Fibroblast of gingiva (primary cell): ENCODE measurements at regions not wholly inside any gene's neighbourhood (a gene's known extent, or its start where the extent isn't known, plus 50 kb on each side); places are given as distances from the start of the nearest gene placed in this dataset.

Experiments used
- DNase-seq: peaks from one replicate; pipeline ENCODE4 v3.0.0-alpha.2; 2011; ENCODE audit warnings: low read depth

DNA sequence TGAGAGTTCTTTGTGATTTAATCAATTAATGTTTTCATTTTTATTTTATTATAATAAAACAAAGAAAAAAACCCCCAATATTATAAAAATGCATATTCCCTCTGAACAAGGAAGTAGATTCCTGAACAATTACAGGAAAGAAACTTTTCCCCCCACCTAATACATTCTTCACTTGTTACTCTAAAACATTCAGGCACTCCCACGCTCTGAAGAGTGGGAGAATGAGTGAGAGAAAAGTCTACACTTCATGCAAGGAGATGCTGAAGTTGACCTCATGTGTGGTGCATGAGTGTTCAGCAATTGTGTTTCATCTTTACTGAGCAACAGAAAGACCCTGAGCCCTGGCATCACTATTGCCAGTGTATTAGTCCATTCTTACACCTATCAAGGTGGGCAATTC is 244.2 kb upstream of the IGFBP3 start:
- no peak for DNase-seq

DNA sequence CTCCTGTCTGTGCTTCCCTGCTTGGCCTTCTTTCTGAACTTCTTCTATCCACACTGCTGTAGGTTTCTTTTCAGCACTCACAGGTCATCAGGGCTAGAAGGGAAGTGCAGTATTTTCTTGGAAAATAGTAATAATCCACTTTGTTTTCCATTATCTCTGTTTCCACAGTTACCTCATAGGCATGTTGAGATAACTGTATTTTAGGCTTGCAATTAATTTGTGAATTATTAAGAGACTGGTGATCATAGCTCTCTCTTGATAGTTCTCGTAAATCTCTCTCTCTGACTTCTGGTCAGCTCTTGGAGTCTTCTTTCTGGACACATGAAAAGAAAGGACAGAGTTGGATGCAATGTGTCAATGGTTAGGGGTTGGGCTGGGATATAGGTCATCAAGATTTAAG is 243.6 kb upstream of the IGFBP3 start:
- no peak for DNase-seq

DNA sequence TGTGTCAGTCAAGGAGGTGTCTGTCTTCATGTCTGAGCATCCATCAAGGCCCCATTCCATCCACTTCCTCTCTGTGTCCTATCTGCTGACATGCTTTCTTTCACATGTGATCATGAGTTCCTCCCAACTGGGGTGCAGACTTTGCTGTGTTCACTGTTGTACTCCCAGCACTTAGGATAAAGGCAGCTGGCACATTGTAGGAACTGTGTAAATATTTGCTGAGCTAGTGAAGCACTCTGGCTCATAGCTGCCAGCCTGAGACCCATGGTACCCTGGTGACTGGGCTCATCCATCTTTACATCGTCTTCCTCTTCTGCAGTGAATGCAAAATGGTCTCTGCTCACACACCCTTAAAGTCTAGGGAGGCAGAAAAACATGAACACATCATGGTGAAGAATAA is 242.2 kb upstream of the IGFBP3 start:
- no peak for DNase-seq

DNA sequence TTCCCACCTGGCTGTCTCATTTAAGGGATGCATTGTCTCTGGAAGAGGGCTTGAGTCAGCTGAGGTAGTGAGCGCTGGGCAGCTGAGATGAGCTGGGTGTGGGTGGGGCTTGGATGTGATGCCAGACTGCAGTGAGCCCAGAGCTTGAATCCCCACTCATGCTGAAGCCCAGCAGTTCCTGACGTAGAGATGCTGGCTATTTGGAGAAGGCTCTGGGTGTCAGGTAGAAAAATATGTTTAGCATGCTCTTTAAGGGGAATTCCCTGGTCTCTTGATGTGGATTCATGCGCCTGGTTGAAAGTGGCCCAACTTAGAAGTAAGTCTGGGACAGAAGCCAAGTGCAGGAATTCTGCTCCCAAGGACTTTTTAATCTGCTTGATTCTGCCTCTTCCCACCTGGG is 241.5 kb upstream of the IGFBP3 start:
- DNase-seq, result no peak

DNA sequence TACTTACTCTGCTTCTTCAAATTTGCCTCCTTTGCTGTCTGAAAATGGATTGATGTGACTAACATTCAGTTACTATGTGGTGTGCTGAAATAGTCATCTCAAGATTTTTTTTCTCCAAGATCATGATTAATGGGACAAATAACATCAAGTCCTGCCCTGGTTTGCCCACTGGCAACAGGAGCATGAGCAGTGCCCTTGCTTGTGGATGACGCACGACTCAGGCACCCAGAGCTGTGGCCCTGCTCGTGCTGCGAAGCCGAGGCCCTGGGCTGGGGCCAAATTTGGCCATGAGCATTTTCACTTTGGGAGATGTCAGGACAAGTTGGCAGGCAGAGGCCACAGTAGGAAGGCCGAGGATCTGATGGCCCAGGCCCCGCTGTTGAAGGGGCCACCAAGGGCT is 239.8 kb upstream of the IGFBP3 start:
- DNase-seq, result no peak

DNA sequence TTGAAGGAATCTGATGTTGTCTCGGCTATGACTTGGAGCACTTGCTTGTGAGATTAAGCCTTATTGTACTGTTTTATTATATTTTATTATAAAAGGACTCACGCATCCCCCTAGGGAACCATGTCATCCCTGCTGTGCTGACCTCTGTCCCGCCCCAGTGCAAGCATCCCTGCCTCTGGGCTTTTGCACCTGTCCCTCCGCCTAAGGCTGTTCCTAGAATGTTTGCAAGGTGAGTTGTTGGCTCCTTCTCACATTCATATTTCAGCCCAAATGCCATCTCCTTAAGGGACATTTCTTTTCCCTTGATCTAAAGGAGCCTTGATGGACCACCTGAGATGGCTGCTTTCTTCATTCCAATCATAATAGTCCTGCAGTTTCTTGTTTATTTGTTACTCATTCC is 236.9 kb upstream of the IGFBP3 start:
- DNase-seq, result no peak

DNA sequence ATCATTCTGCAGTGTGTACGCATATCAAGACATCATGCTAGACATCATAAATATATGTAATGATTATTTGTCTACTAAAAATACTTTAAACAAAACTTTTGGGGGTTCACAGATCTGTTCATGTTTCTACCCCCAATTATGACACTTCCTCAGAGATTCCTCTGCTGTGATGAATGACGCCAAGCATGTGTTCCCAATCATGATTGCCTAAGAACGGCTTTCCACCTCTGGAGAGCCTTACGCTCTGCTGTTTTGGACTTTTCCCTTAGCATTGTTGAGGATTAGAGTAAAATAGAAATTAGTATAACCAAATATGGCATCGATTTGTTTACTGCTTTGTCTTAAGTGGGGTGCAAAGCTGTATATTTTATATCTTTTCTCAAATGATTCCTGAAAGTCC is 236.3 kb upstream of the IGFBP3 start:
- DNase-seq, result peak; percentile 66

DNA sequence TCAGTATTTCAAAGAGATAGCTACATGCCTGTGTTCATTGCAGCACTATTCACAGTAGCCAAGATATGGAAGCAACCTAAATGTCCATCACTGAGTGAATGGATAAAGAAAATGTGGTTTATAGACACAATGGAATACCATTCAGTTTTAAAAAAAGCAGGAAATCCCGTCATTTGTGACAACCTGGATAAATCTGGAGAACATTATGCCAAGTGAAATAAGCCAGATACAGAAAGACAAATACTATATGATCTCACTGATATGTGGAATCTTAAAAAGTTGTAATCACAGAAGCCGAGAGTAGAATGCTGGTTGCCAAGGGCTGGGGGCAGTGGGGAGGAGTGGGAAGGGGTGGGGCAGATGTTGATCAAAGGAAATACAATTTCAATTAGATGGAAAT is 235.8 kb upstream of the IGFBP3 start:
- no peak for DNase-seq

DNA sequence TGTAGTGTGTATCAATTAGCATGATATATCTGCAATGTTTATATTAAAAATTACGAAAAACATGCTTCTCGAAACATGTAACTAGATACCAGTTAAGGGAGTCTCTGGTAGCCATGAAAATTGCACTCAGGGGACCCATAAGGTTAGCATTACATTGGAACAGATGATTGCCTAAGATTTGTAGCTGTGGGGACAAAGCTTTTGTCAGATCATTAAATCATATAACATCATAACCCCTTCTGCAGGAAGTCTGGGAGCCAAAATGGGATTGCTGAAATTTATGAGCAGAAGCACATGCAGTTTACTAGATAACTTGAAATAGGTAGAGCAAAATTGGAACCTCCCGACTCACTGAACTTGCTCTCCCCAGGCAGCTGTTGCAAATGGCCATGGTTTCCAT is 235.0 kb upstream of the IGFBP3 start:
- peak; percentile 50 for DNase-seq

DNA sequence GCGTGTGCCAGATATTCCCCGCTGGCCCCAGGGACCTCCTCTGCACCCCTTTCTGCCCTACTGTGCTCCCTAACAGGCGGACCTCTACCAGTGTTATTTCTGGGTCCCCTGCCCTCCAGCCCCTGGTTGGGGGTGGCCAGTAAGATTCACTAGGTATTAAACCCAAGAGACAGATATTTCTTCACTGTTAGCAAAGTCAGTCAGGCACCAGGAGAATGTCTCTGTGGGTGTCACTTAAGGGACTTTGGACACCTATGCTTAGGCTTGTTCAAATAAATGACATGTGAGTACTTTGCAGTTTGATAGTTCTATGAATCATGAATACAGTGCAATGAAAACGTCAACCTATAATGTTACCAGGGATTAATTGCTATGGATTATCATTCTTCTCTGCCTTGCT is 234.3 kb upstream of the IGFBP3 start:
- DNase-seq, result no peak

DNA sequence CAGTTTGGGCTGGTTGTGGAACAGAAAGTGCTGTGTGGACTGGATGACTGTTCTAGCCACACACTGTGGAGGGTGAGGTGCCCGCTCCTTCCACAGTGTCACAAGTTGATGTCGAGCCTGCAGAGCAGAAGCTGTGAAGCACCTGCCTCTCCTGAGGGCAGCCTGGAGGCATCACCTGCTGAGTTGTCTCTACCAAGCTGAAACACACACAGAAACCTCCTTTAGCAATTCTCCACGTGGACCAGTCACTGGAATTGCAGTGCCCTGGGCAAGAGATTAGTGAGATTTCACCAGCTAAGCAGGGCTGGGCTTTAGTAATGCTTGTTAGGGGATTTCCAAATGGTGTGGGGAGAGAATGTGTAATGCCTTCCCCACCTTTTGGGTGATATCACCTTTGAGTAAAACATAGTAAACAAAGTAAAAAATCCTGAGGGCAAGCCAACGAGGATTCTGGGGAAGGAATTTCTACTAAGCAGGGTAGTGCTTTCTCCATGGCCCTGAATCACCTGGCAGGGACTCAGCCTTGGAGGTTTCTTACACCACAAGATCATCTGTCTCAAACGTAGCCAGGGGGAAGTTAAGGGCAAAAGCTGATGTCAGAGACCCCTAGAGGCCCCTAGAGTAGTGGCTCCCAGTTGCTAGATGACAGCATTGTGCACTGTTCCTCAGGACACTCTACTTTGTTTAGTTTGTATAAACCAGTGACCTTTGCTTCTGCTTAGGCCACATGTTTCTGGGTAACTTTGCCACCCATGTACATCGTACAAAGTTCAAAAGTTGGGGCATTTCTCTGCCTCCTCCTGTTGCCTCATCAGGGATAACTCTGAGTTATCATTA is 233.1 kb upstream of the IGFBP3 start:
- no peak for DNase-seq

DNA sequence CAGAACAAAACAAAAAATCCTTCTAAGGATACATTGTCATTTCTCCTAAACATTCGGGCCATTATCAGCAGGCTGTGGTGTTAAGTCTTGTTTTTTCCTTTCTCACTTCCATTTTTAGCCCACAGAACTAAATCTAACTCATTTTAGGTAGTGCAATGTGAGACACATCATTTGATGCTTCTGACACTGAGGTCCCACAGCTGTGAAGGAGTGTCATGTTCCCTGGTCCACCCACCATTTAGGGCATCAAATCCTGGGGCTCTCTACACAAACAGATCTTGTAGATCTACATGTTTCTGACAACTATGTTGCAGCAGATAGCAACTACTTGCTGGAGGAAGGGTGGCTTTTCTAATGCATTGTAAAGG is 232.5 kb upstream of the IGFBP3 start:
- DNase-seq, result no peak

DNA sequence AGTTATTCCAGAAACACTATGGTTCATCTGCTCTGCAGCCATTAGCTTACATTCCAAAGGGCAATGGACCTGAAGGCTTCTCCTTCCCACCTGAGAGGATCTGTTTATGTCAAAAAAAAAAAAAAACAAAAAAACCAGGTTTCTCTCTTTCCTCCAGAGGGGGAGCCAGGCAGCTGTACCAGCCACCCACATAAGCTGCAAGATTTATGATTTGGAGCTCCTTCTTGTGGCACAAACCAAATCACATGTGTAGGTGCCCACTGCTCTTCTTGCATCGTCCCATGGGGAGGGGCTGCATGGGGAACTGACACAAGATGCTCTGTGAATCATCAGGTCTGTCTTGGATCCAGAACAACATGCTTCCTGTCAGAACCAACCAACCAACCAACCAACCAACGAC is 231.6 kb upstream of the IGFBP3 start:
- DNase-seq, result no peak

DNA sequence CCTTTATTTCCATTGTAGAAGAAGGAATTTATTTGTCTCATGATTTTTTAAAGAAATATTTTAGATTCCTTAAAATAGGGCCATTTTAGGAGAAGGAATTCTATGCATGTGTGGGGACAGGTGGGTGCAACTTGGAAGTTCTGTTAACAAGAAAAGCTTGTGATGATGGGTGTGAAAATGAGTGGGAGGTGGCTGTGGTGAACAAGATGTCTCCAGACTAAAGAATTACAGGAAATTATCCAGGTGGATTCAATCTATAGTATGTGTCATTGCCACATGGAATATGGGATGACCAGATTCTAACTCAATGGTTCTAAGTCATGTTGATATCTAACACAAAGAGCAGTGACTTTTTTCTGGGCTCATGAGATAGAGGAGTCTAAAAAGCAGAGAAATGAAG is 229.6 kb upstream of the IGFBP3 start:
- DNase-seq, result no peak

DNA sequence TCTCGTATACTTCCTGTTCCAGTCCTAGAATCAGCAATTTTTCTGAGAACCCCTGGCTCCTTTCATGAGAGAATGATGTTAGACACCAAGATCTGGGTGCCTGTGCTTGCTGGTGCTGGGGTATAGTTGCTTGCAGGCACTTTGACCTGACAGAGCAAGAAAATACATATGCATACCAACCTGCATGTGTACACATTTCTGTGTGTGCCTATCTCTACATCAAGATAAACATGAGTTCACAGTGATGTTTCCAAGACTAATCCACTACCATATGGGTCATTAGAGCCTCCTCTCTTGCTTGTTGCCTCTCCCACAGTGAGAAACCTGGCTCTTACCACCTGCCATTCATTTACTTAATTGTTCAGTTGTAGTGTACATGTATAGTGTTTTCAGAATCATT is 229.1 kb upstream of the IGFBP3 start:
- no peak for DNase-seq

DNA sequence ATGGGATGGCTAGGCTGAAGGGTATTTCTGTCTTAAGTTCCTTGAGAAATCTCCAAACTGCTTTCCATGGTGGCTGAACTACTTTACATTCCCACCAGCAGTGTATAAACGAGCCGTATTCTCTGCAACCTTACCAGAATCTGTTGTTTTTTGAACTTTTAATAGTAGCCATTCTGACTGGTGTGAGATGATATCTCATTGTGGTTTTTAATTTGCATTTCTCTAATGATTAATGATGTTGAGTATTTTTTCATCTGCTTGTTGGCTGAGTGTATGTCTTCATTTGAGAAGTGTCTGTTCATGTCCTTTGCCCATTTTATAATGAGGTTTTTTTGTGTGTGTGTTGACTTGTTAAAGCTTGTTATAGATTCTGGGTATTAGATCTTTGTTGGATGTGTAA is 226.8 kb upstream of the IGFBP3 start:
- no peak for DNase-seq

DNA sequence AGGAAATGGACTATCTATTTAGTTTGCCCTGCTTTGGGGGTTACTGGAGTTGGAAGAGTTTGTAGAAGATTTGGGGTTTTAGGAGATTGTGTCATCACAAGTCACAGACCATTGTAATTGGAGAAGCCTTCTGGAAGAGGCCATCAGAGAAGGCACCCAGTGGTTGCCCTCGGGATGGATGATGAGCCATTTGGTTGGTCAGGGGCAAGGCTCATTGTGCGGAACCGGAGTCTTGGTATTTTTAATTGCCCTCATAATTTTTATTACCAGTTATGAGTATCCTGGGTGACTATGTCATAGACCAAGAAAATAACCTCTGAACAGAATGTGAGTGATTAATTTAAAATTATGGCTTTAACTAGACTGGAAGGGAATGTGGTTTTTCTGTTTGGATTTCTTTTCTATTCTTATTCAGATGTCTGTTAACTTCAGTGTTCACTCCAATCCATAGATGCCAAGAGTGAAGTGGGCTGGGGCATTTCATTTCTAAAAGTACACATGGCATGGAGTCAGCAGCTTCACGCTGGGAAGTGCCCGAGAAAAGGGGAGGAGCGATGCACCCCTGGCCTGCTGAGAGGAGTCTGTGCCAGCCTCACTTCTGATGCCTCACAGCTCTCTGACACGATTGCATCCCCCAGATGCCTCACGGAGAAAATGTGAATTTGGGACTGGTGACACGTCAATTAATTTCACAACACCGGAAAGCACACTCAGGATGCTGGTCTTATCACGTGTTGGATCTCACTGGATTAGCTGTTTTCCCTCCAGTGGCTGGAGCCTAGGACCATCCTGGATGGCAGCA is 225.6 kb upstream of the IGFBP3 start:
- DNase-seq, result peak; percentile 58

DNA sequence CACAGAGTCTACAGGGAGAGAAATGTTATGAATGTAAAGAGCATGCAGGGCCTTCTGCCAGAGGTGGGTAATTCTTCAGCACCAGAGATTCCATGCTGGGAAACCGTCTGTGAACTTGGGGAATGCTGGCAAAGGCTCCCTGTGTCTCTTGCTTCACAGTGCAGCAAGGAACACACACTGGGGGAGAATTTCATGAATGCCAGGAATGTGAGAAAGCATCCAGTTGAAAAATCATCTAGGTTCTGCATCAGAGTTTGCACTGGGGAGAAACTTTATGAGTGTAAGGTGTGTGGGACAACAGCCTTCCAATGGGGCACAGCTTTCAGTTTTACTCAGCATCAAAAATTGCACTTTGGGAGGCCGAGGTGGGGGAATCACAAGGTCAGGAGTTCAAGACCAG is 224.3 kb upstream of the IGFBP3 start:
- DNase-seq, result peak; percentile 97

DNA sequence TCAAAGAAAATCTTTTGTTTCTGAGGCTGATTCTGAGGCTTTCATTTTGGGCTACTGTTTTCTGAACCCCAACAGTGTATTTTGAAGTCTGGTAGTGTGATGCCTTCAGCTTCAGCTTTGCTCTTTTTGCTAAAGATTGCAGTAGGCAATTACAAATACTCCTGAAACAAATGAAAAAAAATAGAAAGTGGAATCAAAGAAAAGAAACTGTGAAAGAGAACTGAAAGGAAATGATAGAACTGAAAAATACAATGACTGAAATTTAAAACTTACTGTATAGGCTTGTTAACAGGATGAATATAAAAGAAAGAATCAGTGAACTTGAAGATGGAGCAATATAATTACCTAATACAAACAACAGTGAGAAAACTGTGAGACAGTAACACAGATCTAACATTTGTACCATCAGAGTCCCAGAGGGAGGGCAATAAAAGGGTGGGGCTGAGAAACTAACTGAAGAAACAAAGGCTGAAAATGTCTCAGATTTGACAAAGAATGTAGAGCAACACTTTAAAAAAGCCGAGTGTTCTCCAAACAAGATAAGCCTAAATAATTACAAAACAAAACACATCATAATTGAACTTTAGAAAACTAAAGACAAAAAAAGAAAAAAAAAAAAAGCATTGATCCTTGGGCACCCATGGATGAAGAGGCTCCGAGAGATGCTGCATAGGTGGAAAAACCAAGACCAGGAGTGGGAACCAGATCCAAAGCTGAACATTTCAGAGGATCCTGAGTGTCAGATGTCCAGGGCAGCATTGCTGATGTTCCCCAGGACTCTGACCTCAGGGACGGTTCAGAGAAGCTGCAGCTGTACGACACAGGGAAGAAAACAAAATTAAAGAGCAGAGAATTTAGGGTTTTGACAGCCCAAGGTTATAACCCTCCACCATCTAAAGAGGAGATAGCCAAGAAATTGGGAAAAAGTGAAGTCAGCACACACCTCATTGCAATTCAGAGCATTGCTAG is 223.2 kb upstream of the IGFBP3 start:
- no peak for DNase-seq

DNA sequence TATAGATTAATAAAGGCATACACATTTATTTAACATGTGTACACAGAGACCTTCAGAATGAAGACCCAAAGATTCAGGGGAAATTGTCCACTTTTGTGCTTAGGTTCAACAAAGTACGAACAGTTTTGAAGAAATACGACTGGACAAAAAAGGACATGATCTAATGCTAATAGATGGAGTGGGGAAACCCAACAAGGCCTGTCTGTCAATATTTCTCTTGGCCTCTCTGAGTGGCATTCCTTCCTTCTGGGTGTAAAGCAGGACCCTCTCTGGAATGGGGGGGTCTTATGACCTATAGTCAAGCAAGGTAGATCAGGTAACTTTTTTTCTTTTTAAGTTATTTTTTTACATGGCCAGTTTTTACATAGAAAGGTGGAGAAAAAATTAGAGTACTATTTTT is 222.3 kb upstream of the IGFBP3 start:
- no peak for DNase-seq

DNA sequence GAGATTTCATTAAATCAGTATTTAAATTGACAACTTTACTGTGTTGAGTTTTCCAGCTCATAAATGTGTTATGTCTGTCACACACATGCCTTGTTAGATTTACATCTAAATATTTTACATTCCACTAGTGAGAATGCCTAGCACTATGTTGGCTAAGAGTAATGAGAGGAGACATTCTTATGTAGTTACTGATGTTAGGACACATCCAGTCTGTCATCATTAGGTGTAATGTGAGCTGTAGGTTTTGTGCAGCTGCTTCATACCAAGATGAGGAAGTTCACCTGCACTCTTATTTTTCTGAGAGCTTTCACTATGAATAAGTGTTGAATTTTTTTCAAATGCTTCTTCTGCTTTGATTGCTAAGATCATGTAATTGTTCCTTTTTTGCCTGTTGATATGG is 218.0 kb upstream of the IGFBP3 start:
- DNase-seq, result peak; percentile 59

DNA sequence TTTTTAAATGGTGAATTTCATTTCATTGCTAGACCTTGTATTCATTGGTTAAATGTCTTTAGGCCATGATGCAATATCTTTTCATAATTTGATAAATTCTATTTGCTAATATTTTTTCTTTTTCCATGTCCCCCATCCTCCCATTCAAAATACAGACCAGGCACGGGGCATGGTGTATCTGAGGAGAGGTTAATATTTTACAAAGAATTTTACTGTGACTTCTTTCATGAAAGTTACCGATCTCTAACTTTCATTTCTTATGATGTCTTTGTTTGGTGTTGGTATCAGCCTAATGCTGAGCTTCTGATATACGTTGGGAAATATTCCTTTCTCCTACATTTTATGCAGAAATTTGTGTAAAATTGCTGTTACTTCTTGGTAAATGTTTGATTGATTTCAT is 216.7 kb upstream of the IGFBP3 start:
- no peak for DNase-seq

DNA sequence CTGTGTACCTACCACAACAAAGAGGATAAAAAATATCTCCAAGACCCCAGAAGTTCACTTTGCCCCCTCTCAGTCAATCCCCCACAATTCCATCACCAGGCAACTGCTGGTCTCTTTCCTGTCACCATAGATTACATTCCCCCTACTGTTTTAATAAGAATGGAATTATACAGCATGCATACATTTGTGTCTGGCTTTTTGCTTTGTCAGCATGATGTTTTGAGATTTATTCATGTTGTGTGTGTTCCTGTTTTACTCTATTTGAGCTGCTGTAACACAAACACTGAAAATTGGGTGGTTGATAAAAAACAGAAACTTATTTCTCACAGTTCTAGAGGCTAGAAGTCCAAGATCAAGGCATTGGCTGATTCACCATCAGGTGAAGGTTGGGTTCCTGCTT is 214.5 kb upstream of the IGFBP3 start:
- no peak for DNase-seq
